ENCODE measurements at regions not wholly inside any gene's neighbourhood (a gene's known extent, or its start where the extent isn't known, plus 50 kb on each side); places are given as distances from the start of the nearest gene placed in this dataset.
"Not testable (repeated sequence)": the region's sequence is repeated elsewhere in the genome, so short reads cannot be mapped to it uniquely, and the experiment has no call there.

DNA sequence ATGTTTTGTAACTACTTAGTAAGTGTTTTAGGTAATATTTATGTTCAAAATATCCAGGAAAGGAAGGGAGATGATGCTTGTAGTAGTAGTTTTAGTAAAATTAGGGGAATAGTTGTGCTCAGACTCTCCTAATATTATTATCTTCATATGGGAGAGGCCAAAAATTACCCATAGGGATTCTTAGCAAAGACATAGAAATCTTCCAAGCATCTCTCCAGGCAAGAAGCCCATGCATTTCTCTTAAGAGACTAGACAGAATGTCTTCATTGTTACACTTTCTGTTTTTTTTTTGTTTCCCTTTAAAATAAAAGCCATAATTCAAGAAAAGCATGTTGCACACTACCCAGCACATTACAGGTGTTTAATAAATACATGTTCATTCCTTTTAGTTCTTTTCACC lies 180.6 kb downstream of the CYB561 start:
- DNase-seq, result no peak

DNA sequence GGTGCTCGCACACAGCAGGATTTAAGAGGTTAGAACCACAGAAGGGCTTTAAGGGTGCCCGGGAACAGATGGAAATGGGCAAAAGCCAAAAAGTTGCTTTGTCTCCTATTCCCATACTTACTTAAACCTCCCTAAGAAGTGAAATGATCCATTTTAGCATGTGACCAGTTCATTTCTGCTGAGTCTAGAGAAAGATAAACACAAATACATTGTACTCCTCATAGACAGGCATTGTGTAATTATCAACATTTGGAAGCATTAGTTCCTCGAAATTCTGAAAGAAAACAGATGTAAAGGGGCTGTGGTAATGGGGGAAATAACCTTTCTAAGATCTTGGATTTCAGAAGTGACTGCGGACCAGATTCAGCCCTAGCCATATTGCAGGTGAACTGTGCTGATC lies 178.3 kb downstream of the CYB561 start:
- no peak for DNase-seq

DNA sequence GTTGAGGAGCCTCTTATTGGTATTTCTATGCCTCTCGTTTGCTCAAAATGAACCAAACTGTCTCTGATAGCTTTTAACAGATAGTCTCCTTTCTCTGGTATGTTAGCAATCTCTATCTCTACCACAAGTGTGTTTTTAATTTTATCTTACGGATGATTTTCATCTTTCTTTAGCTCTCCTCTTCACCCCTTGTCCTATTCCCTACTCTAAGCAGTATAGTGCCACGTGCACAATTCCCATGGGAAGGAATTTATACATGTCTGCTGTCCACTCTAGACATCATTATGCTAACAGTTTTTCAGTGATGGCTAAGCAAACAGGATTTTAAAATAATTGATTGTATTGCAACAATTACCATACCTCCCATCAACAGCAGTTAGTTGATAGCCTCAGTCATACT lies 177.3 kb downstream of the CYB561 start:
- no peak for DNase-seq

DNA sequence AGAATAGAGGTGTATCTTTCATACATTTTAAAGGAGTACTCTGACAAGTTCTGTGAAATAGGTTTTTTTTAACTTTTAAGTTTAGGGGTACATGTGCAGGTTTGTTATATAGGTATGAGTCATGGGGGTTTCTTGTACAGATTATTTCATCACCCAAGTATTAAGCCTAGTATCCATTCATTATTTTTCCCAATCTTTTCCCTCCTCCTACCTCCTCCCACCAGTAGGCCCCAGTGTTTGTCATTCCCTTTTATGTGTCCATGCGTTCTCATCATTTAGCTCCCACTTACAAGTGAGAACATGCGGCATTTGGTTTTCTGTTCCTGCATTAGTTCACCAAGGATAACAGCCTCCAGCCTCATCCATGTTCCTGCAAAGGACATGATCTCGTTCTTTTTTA lies 175.5 kb downstream of the CYB561 start:
- DNase-seq, result no peak

DNA sequence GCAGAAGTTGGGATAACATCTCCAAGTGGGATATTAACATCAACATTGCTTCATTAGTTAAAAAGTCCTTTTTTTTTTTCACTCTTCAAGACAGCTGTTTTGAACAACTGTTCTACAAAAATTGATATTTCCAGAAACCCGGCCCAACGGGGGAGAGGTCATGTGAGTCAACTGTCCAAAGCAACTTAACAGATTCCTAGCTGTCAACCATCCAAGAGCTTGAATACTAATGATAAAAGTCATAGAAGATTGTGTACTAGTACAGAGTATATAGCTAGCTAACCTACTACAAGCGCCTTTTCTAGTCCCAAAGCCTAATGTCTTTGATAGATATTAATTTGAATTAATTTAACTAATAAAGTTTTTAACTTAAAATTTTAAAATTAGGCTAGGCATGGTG lies 172.0 kb downstream of the CYB561 start:
- no peak for DNase-seq

DNA sequence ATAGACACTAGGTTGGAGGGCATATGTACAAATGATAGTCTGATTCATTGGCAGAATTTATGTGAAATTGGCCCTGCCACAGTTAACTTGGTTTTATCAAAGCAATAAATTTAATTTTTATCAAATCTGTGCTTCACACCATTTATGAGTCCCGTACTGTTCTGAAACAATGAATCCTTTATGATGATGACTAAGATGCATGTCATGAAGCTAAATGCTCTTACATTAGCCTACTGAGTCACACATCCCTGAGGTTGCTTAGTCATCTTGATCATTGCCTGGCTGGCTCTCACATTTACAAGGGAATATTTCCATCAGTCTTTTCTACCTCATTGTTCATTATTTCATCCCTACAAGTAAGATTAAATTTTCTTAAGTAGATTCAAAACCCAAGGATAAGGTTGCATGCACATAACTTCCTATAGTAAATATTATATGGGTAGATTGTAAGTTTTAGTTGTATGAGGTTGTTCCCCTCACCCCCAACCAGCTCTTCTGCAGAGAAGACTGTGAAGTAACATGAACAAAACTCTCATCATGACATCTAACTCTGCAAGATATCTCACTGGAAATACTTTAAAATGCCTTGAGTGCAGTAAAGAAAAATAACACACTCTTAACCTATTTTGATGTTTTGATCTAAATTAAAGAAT lies 170.7 kb downstream of the CYB561 start:
- no peak for DNase-seq

DNA sequence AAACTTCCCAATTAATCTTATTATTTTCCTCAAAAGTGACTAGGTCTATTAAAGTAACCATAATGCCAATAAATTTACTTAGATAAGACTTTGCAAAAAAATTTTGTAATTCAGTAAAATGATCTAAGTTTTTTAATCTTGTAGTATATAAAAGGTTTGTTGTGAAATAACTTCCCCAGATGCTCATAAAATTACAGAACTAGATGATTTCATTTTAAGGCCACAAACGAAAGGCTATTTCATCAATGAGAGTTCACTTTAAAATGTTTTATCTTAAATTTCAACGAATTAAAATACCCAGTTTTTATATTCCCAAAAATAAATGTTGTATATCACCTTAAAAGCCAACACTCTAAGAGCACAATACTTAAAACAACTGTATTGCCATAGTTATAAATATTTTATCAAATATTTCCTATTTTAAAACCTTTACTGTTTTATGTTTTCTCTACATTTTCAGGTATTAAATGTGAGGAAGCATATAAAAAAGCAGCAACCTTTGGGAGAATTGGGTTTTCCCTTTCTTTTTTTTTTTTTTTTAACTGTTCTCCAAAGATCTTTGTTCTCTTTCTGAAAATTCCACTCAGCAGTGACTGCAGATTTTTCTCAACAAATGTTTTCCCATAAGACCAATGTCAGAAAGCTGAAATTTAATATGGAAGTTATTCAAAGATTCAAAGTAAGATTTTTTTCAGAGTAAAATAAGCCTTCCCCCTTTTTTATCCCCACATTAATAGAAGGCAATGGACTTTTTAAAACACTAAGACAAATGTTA lies 169.9 kb downstream of the CYB561 start:
- no peak for DNase-seq

DNA sequence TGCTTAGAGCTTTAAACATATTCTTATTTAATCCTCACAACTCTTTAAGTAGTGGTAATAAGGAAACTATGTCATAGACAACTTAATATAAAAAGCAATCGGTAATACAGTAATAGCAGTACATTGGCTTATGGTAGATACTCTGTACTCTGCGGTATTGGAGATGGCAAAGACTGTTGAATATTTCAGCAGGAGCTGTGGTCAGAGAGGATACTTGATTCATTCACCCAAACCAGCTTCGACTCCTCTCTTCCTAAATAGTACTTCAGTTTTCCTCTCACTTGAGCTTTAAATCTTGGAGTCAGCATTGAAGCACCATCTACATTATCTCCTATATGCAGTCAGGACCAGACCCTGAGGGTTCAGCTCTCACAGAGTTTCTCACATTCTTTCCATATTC lies 169.3 kb downstream of the CYB561 start:
- DNase-seq, result no peak

DNA sequence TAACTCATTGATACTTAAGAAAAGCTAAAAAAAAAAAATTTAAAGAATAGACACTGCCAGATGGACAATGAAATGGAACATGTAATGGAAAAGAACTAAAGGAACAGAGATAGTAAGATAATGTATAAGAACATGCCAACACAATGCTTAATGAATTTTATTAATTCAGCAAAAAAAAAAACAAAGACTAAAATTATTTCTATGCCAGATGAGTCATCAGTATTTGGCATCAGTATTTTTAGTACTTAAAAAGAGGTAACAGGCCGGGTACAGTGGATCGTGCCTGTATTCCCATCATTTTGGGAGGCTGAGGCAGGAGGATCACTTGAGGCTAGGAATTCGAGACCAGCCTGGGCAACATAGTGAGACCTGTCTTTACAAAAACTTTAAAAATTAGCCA lies 168.5 kb downstream of the CYB561 start:
- DNase-seq, result no peak

DNA sequence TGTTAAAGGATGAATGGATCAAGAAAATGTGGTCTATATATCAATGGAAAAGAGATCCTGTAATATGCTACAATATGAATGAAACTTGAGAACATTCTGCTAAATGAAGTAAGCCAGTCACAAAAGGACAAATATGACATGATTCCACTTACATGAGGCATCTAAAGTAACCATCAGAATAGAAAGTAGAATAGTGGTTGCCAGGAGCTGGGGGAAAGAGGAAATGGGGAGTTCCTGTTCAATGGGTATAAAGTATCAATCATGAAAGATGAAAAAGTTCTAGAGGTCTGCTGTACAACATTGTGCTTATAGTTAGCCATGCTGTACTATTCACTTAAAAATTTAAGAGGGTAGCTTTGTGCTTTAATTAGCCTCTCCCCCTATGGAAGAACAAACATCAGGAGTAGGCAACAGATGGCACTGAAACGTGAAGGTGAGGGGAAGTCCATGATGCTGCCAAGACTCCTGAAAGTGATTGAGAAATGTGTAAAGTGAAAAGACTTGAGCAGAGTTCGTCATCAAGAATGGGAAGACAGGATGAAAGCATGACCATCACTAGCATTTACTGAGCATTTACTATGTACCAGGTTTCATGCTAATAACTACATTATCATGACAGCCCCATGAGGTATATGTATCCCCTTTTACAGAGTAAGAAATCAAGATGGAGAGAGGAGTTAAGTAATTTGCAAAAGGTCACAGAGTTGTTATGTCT lies 167.2 kb downstream of the CYB561 start:
- no peak for DNase-seq

DNA sequence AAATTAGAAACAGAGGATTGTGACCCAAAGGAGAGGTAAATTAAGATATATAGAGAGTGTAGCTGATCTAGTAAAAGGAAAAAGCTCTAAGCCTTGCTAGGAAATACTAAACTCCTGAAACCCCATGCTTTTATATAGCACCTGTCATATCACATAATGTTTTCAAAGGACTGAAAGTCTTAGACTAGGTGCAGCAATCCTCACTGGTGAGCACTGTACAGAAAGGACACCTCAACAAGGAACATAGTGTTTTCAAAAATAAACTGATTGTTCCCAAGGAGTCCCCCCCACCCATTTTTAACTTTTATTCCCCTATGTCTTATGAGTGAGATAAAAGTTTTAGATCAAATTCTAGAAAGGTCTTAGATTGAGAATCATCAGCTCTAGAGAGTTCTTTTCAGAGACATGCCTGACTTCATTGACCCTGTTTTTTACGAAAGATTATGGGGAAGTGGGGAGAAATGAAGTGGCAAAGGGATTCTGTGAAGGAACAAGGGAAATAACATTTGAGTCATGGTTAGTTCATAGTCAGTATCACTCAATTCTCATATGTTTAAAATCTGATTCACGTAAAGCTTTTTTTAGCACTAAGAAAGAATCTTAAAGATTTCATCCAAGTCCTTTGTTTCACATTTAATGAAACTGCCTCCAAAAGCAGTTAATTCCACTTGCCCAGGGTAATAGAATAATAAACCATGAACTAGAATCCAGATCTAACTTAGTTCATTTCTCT lies 166.4 kb downstream of the CYB561 start:
- no peak for DNase-seq

DNA sequence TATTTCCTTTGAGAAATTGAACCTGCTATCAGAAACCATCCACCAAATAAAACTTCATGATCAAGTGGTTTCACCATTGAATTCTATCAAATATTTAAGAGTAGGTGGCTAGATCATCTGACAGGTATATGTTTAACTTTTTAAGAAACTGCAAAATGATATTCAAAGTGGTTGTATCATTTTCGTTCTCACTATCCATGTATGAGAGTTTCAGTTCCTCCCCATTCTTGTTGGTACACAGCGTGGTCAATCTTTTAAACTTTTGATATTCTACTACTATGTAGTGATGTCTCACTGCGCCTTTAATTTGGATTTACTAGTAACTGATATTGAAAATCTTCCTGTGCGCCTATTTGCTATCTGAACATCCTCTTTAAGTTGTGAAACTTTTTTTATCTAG lies 163.7 kb downstream of the CYB561 start:
- no peak for DNase-seq

DNA sequence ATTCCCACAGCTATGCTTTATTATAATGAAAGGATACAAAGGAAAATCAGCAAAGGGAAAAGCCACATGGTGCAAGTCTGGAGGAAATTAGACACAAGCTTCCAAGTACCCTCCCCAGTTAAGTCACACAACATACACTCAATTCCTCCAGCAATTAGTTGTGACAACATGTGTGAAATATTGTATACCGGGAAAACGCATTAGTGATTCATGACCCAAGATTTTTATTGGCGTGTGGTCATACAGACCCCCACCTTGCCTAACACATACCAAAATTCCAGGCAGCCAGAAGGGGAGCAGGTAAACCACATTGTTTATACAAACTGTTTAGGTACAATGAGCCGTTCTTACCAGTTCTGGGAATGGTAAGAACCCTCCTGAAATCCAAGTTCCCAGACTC lies 160.6 kb downstream of the CYB561 start:
- no peak for DNase-seq

DNA sequence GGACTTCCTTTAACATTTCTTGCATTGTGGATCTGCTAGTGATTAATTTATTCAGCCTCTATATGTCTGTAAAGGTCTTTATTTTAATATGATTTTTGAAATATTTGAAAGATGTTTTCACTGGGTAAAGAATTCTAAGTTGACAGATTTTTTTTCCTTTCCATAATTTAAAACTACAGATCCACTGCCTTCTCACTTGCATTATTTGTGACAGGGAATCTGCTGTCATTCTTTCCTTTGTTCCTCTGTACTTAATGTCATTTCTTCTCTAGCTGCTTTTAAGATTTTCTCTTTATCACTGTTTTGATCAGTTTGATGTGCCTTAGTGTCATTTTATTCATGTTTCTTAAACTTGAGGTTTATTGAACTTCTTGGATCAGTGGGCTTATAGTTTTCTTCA lies 159.9 kb downstream of the CYB561 start:
- no peak for DNase-seq

DNA sequence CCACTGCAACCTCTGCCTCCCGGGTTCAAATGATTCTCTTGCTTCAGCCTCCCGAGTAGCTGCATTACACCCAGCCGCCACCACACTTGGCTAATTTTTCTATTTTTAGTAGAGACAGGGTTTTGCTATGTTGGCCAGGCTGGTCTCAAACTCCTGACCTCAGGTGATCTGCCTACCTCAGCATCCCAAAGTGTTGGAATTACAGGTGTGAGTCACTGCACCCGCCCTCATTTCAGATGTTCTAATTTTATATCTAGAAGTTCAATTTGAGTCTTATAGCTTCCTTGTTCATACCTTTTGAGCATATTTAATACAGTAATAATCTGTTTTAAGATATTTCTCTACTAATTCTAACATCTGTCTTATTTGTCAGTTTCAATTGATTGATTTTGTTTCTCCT lies 159.1 kb downstream of the CYB561 start:
- not testable (repeated sequence) for DNase-seq

DNA sequence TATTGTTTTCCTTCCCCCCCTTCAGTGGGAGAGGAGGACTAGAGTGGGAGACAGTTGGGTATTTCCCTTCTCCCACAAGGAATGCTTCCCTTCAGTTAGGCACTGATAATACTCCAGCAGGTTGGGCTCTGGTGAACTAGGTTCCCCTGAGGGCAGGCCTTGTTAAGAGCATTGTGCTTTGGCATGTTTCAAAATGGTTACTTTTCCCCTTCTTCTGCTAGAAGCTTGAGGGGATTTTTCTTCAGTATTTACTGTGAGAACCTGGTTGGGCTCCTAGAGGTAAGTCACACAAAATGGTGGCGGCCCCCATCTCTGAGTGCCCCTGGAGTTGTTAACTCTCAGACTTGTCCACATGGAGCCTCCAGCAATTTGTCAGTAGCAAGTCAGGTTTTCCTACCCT lies 156.2 kb downstream of the CYB561 start:
- no peak for DNase-seq

DNA sequence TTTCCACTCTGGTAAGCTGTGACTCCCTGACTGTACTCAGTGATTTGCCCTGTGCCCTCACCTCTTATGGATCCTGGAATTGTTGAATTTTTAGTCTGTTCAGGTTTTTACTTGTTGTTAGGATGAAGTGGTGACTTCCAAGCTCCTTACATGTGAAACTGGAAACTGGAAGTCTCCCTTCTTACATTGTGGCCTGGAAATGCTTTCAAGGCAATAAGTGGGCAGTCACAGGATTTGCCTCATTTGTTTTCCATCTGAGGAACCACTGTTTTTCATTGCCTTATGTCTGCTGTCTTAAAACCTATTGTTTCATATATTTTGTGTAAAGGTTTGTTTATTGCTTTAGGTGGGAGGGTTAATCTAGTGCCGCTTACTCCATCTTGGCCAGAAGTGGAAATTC lies 155.8 kb downstream of the CYB561 start:
- DNase-seq, result no peak

DNA sequence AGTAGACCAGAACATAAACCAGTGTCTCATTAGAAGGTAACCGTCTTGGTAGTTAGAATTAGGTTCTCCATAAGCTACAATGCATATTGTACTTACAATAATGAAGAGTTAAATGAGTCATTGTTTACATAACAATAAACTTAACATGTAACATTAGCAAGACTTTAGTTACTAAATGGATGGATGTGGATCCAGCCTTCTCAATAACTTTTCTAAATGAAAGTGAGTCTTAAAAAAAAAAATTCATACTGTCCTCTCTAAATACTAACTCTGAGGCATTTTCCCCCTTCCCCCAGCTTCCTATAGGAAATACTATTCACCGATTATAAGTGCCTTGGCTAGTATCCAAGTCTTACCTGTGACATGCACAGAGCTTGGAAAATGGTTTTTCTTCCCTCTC lies 155.3 kb downstream of the CYB561 start:
- no peak for DNase-seq

DNA sequence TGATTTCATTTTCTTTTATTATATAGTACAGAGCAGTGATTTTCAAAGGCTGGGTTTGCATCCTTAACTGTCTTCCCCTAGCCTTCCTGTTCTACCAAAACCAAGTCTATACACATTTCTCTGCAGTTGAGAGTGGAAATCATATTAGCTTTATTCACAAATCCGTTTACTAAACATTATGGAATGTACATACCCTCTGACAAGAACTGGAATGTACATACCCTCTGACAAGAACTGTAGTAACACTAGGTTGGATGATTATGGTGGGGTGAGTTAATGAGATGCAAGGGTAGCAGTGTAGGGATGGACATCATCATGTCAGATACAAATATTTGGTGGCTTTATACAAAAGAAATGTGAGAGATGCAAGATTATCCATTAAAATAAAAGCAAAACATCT lies 154.8 kb downstream of the CYB561 start:
- DNase-seq, result no peak

DNA sequence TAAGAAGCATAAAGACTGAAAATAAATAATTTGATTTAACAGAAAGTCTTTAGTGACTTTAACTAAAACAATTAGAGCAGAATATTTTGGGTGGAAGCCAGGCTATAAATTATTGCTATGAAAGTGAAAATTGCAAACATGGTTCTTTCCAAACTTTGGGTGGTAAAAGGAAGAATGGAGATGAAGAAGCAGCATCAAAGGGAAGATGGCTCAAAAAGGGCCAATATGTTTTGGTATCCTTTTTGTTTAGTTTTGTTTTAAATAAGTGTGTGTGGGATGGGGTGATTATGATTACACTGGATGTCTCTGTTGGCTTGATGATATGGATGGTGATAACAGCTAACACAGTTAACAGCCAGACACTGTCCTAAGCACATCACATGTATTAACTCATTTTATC lies 153.7 kb downstream of the CYB561 start:
- DNase-seq, result no peak

DNA sequence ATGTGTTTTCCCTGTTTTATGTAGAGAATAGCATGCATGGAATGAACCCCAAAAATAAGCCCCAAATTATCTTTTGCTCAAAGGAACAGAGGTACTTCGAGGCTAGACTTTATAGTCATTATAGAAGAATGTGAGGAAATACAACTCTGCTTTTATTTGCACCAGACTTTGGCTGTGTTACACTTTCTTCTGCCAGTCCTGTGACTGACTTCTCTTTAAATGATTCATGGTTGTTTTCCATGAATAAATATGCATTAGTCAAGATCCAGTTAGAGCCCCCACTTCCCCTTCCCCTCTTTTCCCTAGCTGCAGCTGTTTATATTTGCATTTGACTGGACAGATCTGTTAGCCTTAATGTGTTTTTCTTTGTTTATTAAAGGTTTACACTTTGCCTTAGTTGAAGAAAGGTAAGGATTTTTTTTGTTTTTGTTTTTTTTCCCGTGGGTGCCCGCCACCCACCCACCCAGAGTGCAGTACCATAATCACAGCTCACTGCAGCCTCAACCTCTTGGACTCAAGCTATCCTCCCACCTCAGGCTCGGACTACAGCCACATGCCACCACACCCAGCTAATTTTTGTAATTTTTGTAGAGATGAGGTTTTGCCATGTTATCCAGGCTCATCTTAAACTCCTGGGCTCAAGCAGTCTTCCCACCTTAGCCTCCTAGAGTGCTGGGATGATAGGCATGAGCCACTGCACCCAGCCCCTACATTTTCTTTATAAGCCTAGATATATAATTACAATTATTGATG lies 152.6 kb downstream of the CYB561 start:
- DNase-seq, result no peak

DNA sequence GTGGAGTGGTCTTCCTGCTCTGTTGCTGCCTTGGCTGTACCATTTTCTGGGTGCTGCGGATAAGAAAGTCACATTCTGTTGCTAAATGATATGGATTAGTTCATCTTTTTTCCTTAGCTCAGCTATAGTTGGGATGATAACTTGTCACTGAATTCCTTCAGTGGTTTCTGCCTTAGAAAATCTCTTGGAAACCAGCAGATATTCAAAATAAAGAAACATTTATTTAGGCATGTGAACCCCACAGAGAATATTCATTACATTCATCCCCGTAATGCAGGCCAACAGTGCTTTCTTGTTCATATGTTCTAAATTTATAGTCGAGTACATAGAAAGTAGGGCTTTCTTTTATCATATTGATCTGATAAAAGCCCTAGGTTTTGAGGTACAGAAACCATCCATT lies 151.3 kb downstream of the CYB561 start:
- DNase-seq, result no peak

All from occipital lobe (tissue), 1 donor.